ENCODE measurements at regions not wholly inside any gene's neighbourhood (a gene's known extent, or its start where the extent isn't known, plus 50 kb on each side); places are given as distances from the start of the nearest gene placed in this dataset.

GRCh38 chr3:191123946-191124345, 75.1 kb upstream of the OSTN start:
- TF ChIP-seq CHD2 (IDR thresholded peaks at IDR 0.05; ENCODE audit: low read length, partially characterized antibody): no peak
- no peak for TF ChIP-seq RFX5 (IDR thresholded peaks at IDR 0.05; ENCODE audit: low read length)
- no peak for TF ChIP-seq NRF1 (IDR thresholded peaks at IDR 0.05; ENCODE audit: low read depth, low read length)
- no peak for TF ChIP-seq CTCF (IDR thresholded peaks at IDR 0.05)
- TF ChIP-seq POLR2AphosphoS5 (IDR thresholded peaks at IDR 0.05; ENCODE audit: low read depth, low read length): no peak
- TF ChIP-seq GABPA (IDR thresholded peaks at IDR 0.05; ENCODE audit: low read depth): no peak
